ENCODE measurements at regions not wholly inside any gene's neighbourhood (a gene's known extent, or its start where the extent isn't known, plus 50 kb on each side); places are given as distances from the start of the nearest gene placed in this dataset.
A peak's percentile ranks its signal among the peaks of the same experiment; 100 is the strongest.
"Not testable (repeated sequence)": the region's sequence is repeated elsewhere in the genome, so short reads cannot be mapped to it uniquely, and the experiment has no call there.

DNA sequence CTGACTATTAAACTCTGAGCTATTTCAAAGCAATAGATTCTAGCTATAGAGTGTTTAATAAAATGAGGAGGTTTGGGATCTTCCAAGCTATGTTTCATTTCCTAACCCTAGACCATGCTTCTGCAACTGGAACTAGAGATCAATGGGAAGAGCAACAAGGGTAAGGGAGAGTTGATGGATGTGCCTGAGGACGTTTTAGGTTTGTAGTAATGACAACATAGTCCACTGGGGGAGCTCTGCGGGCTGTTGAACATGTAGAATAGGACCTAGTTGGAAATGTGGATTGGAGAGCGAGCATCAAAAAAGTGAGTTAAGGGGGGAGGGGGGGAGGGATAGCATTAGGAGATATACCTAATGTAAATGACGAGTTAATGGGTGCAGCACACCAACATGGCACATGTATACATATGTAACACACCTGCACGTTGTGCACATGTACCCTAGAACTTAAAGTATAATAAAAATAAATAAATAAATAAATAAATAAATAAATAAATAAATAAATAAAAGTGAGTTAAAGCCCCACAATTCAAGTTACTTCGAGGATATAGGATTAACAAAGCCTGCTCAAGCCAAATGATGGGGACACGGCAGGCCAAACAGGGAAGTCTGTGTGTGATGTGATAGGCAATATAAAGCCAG lies 165.7 kb upstream of the HES1 start:
- H3K4me1 ChIP-seq (replicated peaks in 1 of 2); H3K27ac ChIP-seq; H3K27me3 ChIP-seq; H3K4me3 ChIP-seq; H3K36me3 ChIP-seq (replicated peaks in 1 of 2); H3K9me3 ChIP-seq (replicated peaks in 1 of 3); intact Hi-C loops (cut with DNase I): not testable (repeated sequence)
- WGBS, 4 donors = 39 to 50% (median 46%) methylated on average over 7 of the region's 7 CpGs
- peak; percentile 32 to 66 (median 49) for DNase-seq
- TF ChIP-seq, protein P1, sequence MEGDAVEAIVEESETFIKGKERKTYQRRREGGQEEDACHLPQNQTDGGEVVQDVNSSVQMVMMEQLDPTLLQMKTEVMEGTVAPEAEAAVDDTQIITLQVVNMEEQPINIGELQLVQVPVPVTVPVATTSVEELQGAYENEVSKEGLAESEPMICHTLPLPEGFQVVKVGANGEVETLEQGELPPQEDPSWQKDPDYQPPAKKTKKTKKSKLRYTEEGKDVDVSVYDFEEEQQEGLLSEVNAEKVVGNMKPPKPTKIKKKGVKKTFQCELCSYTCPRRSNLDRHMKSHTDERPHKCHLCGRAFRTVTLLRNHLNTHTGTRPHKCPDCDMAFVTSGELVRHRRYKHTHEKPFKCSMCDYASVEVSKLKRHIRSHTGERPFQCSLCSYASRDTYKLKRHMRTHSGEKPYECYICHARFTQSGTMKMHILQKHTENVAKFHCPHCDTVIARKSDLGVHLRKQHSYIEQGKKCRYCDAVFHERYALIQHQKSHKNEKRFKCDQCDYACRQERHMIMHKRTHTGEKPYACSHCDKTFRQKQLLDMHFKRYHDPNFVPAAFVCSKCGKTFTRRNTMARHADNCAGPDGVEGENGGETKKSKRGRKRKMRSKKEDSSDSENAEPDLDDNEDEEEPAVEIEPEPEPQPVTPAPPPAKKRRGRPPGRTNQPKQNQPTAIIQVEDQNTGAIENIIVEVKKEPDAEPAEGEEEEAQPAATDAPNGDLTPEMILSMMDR (IDR thresholded peaks at IDR 0.05) = peak; percentile 8 to 50 (median 42)

DNA sequence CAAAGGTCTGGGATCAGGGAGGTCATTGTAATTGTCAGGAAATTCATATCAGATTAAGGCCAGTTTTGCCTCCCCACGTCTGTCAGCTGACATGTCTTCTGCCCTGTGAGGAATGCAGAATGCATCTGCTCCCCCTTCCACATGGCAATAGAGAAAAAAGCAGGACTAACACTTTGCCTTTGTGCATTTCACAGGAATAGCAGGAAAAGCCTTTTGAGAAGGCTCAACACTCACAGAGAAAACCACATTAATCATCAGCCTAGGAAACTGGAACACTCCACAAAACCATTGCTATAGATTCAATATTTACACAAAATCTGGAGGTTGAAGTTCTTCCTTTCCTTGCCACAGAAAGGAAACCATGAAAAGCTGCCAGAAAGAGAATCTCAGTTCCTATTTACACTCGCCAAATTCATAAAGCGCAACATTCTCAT lies 165.2 kb upstream of the HES1 start:
- no peak overlapping the region for H3K27ac ChIP-seq
- no peaks in the 10 kb centered on the region for H3K4me1 ChIP-seq (replicated peaks in 1 of 2)
- intact Hi-C loops (cut with DNase I) = no loop called here
- H3K4me3 ChIP-seq = no peak overlapping the region
- TF ChIP-seq, protein P1 (IDR thresholded peaks at IDR 0.05) = no peak
- no peak for TF ChIP-seq POLR2A (IDR thresholded peaks at IDR 0.05)
- 54 to 63% (median 58%) methylated on average over 3 of the region's 3 CpGs for WGBS, 4 donors
- H3K27me3 ChIP-seq = no peaks in the 10 kb centered on the region
- no peak for DNase-seq
- H3K36me3 ChIP-seq (replicated peaks in 1 of 2) = no peaks in the 10 kb centered on the region
- H3K9me3 ChIP-seq (replicated peaks in 1 of 3) = no peaks in the 10 kb centered on the region

DNA sequence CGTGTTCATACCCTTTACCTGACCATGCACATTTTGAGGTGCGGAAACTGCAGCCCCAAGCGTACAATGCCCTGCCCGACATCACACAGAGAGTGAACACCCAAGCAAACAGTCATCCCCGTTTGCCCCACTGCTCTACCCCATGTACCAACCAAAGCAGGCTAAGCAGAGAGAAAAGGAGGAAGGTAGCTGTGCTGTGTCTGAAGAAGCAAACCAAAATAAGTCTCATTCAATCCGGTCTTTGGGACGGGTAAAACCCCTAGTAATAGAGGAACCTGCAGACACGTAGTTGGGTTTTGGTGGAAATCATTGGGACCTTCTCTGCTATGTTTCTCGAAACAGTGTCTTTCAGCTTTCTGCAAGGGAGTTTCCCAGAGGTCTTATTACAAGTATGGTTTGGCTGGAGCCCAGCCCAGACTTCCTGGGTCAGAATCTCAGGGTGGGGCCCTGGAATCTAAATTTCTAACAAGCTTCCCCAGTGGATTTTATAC lies 164.6 kb upstream of the HES1 start:
- Histone ChIP-seq H3K9me3 (replicated peaks in 1 of 3) (no peaks in the 10 kb centered on the region), H3K4me3 (no peak overlapping the region), H3K27me3 (no peaks in the 10 kb centered on the region), H3K4me1 (replicated peaks in 1 of 2) (no peaks in the 10 kb centered on the region), H3K27ac (no peak overlapping the region), H3K36me3 (replicated peaks in 1 of 2) (no peaks in the 10 kb centered on the region)
- TF ChIP-seq, protein P1 (IDR thresholded peaks at IDR 0.05) = no peak
- no peak for TF ChIP-seq POLR2A (IDR thresholded peaks at IDR 0.05)
- WGBS, 4 donors = 69 to 89% (median 74%) methylated on average over 5 to 9 of the region's 9 CpGs
- intact Hi-C loops (cut with DNase I) = no loop called here
- DNase-seq = no peak

DNA sequence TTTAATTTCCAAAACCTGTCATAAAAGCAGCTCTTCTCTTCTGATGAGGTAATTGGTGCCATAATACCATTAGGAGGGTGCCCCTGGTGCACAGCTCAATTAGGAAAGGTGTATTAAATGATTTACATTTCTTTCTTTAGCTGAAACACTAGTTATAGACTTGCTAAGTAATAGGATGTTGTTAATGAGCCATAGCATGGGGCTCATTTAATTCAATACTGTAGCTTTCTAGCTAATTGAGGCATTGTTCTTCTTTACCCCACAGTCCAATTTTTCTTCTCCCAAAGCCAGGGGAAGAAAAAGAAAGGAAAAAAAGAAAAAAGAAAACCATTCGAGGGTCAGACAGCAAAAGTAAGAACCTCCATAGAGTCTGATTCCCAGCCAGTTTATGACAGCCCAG lies 164.0 kb upstream of the HES1 start:
- no peak for DNase-seq
- H3K9me3 ChIP-seq (replicated peaks in 1 of 3) = no peaks in the 10 kb centered on the region
- H3K4me1 ChIP-seq (replicated peaks in 1 of 2) = no peaks in the 10 kb centered on the region
- intact Hi-C loops (cut with DNase I) = no loop called here
- 66 to 96% (median 86%) methylated on average over 1 of the region's 1 CpG for WGBS, 4 donors
- H3K27ac ChIP-seq = no peak overlapping the region
- H3K4me3 ChIP-seq = no peak overlapping the region
- TF ChIP-seq, protein P1 (IDR thresholded peaks at IDR 0.05) = no peak
- TF ChIP-seq POLR2A (IDR thresholded peaks at IDR 0.05) = no peak
- H3K27me3 ChIP-seq = no peaks in the 10 kb centered on the region
- no peaks in the 10 kb centered on the region for H3K36me3 ChIP-seq (replicated peaks in 1 of 2)

Measured in adrenal gland (tissue), 9 donors.